ENCODE measurements at regions not wholly inside any gene's neighbourhood (a gene's known extent, or its start where the extent isn't known, plus 50 kb on each side); places are given as distances from the start of the nearest gene placed in this dataset.
A peak's percentile ranks its signal among the peaks of the same experiment; 100 is the strongest.
"Not testable (repeated sequence)": the region's sequence is repeated elsewhere in the genome, so short reads cannot be mapped to it uniquely, and the experiment has no call there.

- TF ChIP-seq CTCF (conservative IDR thresholded peaks at IDR 0.05; ENCODE audit: control insufficient read depth, insufficient read depth, low read depth, low read length): no peak
- H3K4me3 ChIP-seq (ENCODE audit: control insufficient read depth, low read depth, low read length): no peak overlapping the region
- DNase-seq (ENCODE audit: low read depth): peak; percentile 1
Observed at GRCh38 chr6:68114463-68115047, 520.5 kb upstream of the ADGRB3 start.

GRCh38 chr6:68108233-68108835, 526.7 kb upstream of the ADGRB3 start:
- no peak overlapping the region for H3K4me3 ChIP-seq (ENCODE audit: control insufficient read depth, low read depth, low read length)
- DNase-seq (ENCODE audit: low read depth): peak; percentile 31
- no peak for TF ChIP-seq CTCF (conservative IDR thresholded peaks at IDR 0.05; ENCODE audit: control insufficient read depth, insufficient read depth, low read depth, low read length)

GRCh38 chr6:68094070-68094469, 541.0 kb upstream of the ADGRB3 start:
- H3K4me3 ChIP-seq (ENCODE audit: control insufficient read depth, low read depth, low read length): no peak overlapping the region
- TF ChIP-seq CTCF (conservative IDR thresholded peaks at IDR 0.05; ENCODE audit: control insufficient read depth, insufficient read depth, low read depth, low read length): no peak
- no peak for DNase-seq (ENCODE audit: low read depth)

- no peak for TF ChIP-seq CTCF (conservative IDR thresholded peaks at IDR 0.05; ENCODE audit: control insufficient read depth, insufficient read depth, low read depth, low read length)
- no peak overlapping the region for H3K4me3 ChIP-seq (ENCODE audit: control insufficient read depth, low read depth, low read length)
- DNase-seq (ENCODE audit: low read depth): peak; percentile 12
Observed at GRCh38 chr6:68087399-68088133, 547.5 kb upstream of the ADGRB3 start.

- no peak for TF ChIP-seq CTCF (conservative IDR thresholded peaks at IDR 0.05; ENCODE audit: control insufficient read depth, insufficient read depth, low read depth, low read length)
- H3K4me3 ChIP-seq (ENCODE audit: control insufficient read depth, low read depth, low read length): no peak overlapping the region
- DNase-seq (ENCODE audit: low read depth): no peak
Observed at GRCh38 chr6:68086199-68086598, 548.9 kb upstream of the ADGRB3 start.

- H3K4me3 ChIP-seq (ENCODE audit: control insufficient read depth, low read depth, low read length): not testable (repeated sequence)
Observed at GRCh38 chr6:68085599-68085998, 549.5 kb upstream of the ADGRB3 start.

GRCh38 chr6:68082086-68082485, 553.0 kb upstream of the ADGRB3 start:
- DNase-seq (ENCODE audit: low read depth): peak; percentile 23

More at GRCh38 chr6:68085599-68085998, 549.5 kb upstream of the ADGRB3 start:
- not testable (repeated sequence) for DNase-seq (ENCODE audit: low read depth)

More at GRCh38 chr6:68082086-68082485, 553.0 kb upstream of the ADGRB3 start:
- no peak overlapping the region for H3K4me3 ChIP-seq (ENCODE audit: control insufficient read depth, low read depth, low read length)
- TF ChIP-seq CTCF (conservative IDR thresholded peaks at IDR 0.05; ENCODE audit: control insufficient read depth, insufficient read depth, low read depth, low read length): no peak
